PC-9 (cell line): ENCODE measurements at regions not wholly inside any gene's neighbourhood (a gene's known extent, or its start where the extent isn't known, plus 50 kb on each side); places are given as distances from the start of the nearest gene placed in this dataset.

Experiments
- EZH2 ChIP-seq: fragments of 200-600 bp; sonication (generic); IDR thresholded peaks from 2 replicates; pipeline ENCODE4 v1.8.0; 2017; ENCODE audit warnings: antibody characterized with exemption, low read depth
- TF ChIP-seq, protein P1 (sequence below): fragments of 200-600 bp; sonication (generic); conservative IDR thresholded peaks from 2 replicates; pipeline ENCODE4 v1.6.1; 2017; ENCODE audit warnings: mixed run types, antibody characterized with exemption, mild to moderate bottlenecking, moderate library complexity

DNA sequence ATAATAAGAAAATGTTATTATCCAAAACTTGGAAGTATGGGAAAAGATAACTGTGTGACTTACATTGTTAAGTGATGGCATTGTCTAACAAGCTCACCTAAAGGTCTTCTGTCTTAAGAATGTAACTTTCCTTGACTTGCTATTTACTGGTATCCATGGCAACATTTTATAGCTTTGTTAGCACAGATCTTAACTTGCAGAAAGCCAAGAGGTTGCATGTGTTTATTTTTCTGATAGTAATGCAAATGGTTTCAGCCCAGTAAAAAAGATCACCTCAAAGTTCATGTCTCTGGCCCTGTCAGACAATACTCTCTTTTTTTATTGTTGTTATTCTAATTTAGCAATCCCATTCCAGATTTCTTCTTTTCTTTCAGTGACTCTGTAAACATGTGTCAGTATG lies 425.3 kb downstream of the SPRY1 start:
- TF ChIP-seq, protein P1, sequence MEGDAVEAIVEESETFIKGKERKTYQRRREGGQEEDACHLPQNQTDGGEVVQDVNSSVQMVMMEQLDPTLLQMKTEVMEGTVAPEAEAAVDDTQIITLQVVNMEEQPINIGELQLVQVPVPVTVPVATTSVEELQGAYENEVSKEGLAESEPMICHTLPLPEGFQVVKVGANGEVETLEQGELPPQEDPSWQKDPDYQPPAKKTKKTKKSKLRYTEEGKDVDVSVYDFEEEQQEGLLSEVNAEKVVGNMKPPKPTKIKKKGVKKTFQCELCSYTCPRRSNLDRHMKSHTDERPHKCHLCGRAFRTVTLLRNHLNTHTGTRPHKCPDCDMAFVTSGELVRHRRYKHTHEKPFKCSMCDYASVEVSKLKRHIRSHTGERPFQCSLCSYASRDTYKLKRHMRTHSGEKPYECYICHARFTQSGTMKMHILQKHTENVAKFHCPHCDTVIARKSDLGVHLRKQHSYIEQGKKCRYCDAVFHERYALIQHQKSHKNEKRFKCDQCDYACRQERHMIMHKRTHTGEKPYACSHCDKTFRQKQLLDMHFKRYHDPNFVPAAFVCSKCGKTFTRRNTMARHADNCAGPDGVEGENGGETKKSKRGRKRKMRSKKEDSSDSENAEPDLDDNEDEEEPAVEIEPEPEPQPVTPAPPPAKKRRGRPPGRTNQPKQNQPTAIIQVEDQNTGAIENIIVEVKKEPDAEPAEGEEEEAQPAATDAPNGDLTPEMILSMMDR = no peak
- no peak for TF ChIP-seq EZH2
